SU-DHL-6 (cell line): ENCODE measurements at regions not wholly inside any gene's neighbourhood (a gene's known extent, or its start where the extent isn't known, plus 50 kb on each side); places are given as distances from the start of the nearest gene placed in this dataset.

Experiments used
- H2AFZ ChIP-seq: fragments of 200-600 bp; sonication (generic); 2 replicates; pipeline ENCODE4 v1.6.1; 2014; ENCODE audit warnings: low read depth, mild to moderate bottlenecking, moderate library complexity, mixed read lengths, antibody characterized with exemption, low read length; ENCODE audit not compliant: severe bottlenecking
- H3F3A ChIP-seq: fragments of 200-600 bp; shearing (Covaris generic); 2 replicates; pipeline ENCODE4 v1.6.0; 2016; ENCODE audit warnings: antibody characterized with exemption, mild to moderate bottlenecking; ENCODE audit not compliant: insufficient read depth
- H3K27ac ChIP-seq: fragments of 200-600 bp; sonication (generic); 2 replicates; pipeline ENCODE4 v1.5.1; 2016; ENCODE audit warnings: low read depth, mild to moderate bottlenecking, low read length, moderate library complexity, mixed read lengths
- H3K27me3 ChIP-seq: fragments of 200-600 bp; sonication (generic), shearing (Covaris generic); 2 replicates; pipeline ENCODE4 v1.6.0; 2014; ENCODE audit warnings: mild to moderate bottlenecking, low read length
- H3K36me3 ChIP-seq: fragments of 200-600 bp; sonication (generic); 2 replicates; pipeline ENCODE4 v1.6.1; 2014; ENCODE audit warnings: mild to moderate bottlenecking, low read length, mixed read lengths
- H3K4me2 ChIP-seq: fragments of 300-600, 200-600 bp; shearing (Covaris generic), sonication (generic); 2 replicates; pipeline ENCODE4 v1.6.0; 2014; ENCODE audit warnings: low read length, low read depth, mild to moderate bottlenecking; ENCODE audit not compliant: poor library complexity, severe bottlenecking
- H3K4me3 ChIP-seq: fragments of 200-600 bp; sonication (generic); 2 replicates; pipeline ENCODE4 v1.5.1; 2014; ENCODE audit warnings: antibody characterized with exemption, low read length, mild to moderate bottlenecking, mixed read lengths; ENCODE audit not compliant: insufficient read depth, poor library complexity, severe bottlenecking
- H3K79me2 ChIP-seq: fragments of 200-600 bp; sonication (generic); 2 replicates; pipeline ENCODE4 v1.6.1; 2014; ENCODE audit warnings: mild to moderate bottlenecking, low read length, moderate library complexity; ENCODE audit not compliant: insufficient read depth
- H3K9ac ChIP-seq: fragments of 200-600 bp; sonication (generic); 2 replicates; pipeline ENCODE4 v1.7.0; 2014; ENCODE audit warnings: mild to moderate bottlenecking, low read length
- H3K9me2 ChIP-seq: fragments of 200-600 bp; sonication (generic); replicated peaks from 2 replicates; pipeline ENCODE4 v1.6.1; 2014; ENCODE audit warnings: low read length; ENCODE audit not compliant: insufficient read depth
- H3K9me3 ChIP-seq: fragments of 200-600 bp; sonication (generic); 2 replicates; pipeline ENCODE4 v1.6.1; 2014; ENCODE audit warnings: low read length, mixed read lengths; ENCODE audit not compliant: insufficient read depth
- H4K20me1 ChIP-seq: fragments of 200-600 bp; sonication (generic); 2 replicates; pipeline ENCODE4 v1.6.1; 2014; ENCODE audit warnings: low read depth, mild to moderate bottlenecking, antibody characterized with exemption, low read length, moderate library complexity, mixed read lengths
- EZH2phosphoT487 ChIP-seq: fragments of 200-600 bp; sonication (generic), shearing (Covaris generic); conservative IDR thresholded peaks from 2 replicates; pipeline ENCODE4 v1.6.1; 2018; ENCODE audit warnings: mild to moderate bottlenecking, antibody characterized with exemption, low read length, moderate library complexity, mixed read lengths
- TF ChIP-seq, protein P1 (sequence below): fragments of 200-600 bp; sonication (generic); IDR thresholded peaks from one replicate; pipeline ENCODE4 v1.5.1; 2017; ENCODE audit warnings: antibody characterized with exemption, mild to moderate bottlenecking, low read length, moderate library complexity; ENCODE audit not compliant: insufficient read depth, poor library complexity, severe bottlenecking

DNA sequence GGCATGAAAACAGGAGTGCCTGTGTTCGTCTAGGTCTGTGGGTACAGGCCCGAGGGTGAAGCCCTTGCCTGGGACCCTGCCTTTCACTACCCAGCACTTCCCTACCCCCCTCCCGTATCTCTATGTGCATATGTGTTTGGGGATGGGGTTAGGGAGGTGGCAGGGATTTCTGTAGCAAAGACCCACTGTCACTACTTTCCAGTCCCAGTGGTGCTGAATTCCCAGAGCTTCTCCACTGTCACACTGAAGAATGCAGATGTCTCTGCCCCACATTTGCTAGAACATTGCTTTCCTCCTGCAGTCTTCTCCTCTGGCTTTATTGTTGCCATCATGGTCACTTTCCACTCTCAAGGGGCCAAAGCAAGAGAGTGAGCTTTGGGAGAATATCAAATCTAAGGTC lies 203.9 kb downstream of the MYRFL start:
- Histone ChIP-seq H3K27me3 (no peaks in the 10 kb centered on the region), H3K36me3 (no peaks in the 10 kb centered on the region), H3K9me3 (no peaks in the 10 kb centered on the region), H3K9me2 (no peaks in the 10 kb centered on the region), H3K79me2 (no peaks in the 10 kb centered on the region), H3K4me3 (no peak overlapping the region), H3F3A (no peaks in the 10 kb centered on the region), H4K20me1 (no peaks in the 10 kb centered on the region), H3K9ac (no peak overlapping the region), H3K4me2 (no peak overlapping the region), H3K27ac (no peak overlapping the region), H2AFZ (no peak overlapping the region)
- TF ChIP-seq EZH2phosphoT487 = no peak
- TF ChIP-seq, protein P1, sequence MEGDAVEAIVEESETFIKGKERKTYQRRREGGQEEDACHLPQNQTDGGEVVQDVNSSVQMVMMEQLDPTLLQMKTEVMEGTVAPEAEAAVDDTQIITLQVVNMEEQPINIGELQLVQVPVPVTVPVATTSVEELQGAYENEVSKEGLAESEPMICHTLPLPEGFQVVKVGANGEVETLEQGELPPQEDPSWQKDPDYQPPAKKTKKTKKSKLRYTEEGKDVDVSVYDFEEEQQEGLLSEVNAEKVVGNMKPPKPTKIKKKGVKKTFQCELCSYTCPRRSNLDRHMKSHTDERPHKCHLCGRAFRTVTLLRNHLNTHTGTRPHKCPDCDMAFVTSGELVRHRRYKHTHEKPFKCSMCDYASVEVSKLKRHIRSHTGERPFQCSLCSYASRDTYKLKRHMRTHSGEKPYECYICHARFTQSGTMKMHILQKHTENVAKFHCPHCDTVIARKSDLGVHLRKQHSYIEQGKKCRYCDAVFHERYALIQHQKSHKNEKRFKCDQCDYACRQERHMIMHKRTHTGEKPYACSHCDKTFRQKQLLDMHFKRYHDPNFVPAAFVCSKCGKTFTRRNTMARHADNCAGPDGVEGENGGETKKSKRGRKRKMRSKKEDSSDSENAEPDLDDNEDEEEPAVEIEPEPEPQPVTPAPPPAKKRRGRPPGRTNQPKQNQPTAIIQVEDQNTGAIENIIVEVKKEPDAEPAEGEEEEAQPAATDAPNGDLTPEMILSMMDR = no peak

DNA sequence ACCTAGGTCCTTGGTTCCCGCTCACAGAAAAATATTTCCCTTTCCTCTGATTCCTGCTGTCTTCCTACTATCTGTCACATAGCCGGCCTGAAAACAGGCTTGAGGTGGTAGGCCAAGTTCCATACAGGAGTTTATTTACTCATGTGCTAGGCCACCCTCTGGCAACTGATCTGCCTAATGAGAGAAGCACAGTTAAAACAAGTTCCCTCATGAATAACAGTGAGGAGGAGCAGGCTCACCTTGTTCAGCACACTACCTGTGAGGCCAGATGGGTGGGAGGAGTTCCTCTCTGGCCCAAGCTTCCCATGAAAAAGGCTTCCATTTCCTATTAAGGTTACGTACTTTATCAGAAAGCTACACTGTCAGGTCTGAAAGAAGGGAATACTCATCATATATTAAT lies 206.0 kb downstream of the MYRFL start:
- H3F3A ChIP-seq = no peaks in the 10 kb centered on the region
- H3K9me3 ChIP-seq = no peaks in the 10 kb centered on the region
- TF ChIP-seq, protein P1 = no peak
- no peak for TF ChIP-seq EZH2phosphoT487
- no peaks in the 10 kb centered on the region for H3K27me3 ChIP-seq
- no peaks in the 10 kb centered on the region for H3K9me2 ChIP-seq
- H2AFZ ChIP-seq = no peak overlapping the region
- H3K36me3 ChIP-seq = no peaks in the 10 kb centered on the region
- H3K4me2 ChIP-seq = no peak overlapping the region
- no peak overlapping the region for H3K27ac ChIP-seq
- H3K79me2 ChIP-seq = no peaks in the 10 kb centered on the region
- H3K4me3 ChIP-seq = no peak overlapping the region
- no peak overlapping the region for H3K9ac ChIP-seq
- no peaks in the 10 kb centered on the region for H4K20me1 ChIP-seq

DNA sequence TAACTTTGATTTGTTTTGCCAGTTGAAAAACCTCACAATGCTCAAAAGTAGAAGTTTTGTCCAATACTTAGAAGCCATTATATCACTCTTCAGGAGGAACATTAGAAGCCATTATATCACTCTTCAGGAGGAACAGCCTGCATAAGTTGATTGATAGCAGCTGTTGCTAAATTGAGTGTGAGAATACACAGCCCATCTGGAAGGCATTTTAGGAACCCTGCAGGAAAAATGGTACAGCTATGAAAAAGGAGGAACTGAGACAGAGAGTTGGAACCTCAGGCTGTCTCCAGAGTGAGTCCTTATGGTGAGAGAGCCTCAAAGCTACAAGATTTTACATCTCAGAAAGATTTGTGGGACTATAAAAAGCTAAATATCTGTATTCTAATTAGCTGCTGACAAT lies 207.0 kb downstream of the MYRFL start:
- Histone ChIP-seq H3K79me2 (no peaks in the 10 kb centered on the region), H3K9me2 (no peaks in the 10 kb centered on the region), H4K20me1 (no peaks in the 10 kb centered on the region), H2AFZ (no peak overlapping the region), H3K4me3 (no peak overlapping the region), H3K4me2 (no peak overlapping the region), H3K27ac (no peak overlapping the region), H3K36me3 (no peaks in the 10 kb centered on the region), H3K9ac (no peak overlapping the region), H3K27me3 (no peaks in the 10 kb centered on the region), H3F3A (no peaks in the 10 kb centered on the region), H3K9me3 (no peaks in the 10 kb centered on the region)
- TF ChIP-seq, protein P1 = no peak
- TF ChIP-seq EZH2phosphoT487 = no peak

DNA sequence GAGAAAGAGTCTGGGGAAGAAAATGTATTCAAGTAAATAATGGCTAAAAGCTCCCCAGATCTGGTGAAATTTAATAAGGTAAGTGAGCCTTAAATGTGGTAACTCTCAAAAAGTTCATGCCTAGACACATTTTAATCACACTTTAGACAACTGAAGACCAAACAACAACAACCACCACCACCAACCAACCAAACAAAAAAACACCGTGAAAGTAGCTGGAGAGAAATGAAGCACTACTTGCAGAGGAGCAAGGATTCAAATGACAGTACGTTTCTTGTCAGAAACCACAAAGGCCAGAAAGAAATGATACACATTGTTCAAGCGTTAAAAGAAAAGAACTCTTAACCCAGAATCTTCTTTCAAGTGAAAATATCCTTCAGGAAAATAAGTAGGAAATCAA lies 208.3 kb downstream of the MYRFL start:
- Histone ChIP-seq H3K36me3 (no peaks in the 10 kb centered on the region), H3K9ac (no peak overlapping the region), H3K9me3 (no peaks in the 10 kb centered on the region), H3K27ac (no peak overlapping the region), H3F3A (no peaks in the 10 kb centered on the region), H4K20me1 (no peaks in the 10 kb centered on the region), H3K9me2 (no peaks in the 10 kb centered on the region), H3K79me2 (no peaks in the 10 kb centered on the region), H3K4me2 (no peak overlapping the region), H3K27me3 (no peaks in the 10 kb centered on the region), H2AFZ (no peak overlapping the region), H3K4me3 (no peak overlapping the region)
- TF ChIP-seq, protein P1 = no peak
- TF ChIP-seq EZH2phosphoT487 = no peak
